ENCODE measurements at regions not wholly inside any gene's neighbourhood (a gene's known extent, or its start where the extent isn't known, plus 50 kb on each side); places are given as distances from the start of the nearest gene placed in this dataset.

DNA sequence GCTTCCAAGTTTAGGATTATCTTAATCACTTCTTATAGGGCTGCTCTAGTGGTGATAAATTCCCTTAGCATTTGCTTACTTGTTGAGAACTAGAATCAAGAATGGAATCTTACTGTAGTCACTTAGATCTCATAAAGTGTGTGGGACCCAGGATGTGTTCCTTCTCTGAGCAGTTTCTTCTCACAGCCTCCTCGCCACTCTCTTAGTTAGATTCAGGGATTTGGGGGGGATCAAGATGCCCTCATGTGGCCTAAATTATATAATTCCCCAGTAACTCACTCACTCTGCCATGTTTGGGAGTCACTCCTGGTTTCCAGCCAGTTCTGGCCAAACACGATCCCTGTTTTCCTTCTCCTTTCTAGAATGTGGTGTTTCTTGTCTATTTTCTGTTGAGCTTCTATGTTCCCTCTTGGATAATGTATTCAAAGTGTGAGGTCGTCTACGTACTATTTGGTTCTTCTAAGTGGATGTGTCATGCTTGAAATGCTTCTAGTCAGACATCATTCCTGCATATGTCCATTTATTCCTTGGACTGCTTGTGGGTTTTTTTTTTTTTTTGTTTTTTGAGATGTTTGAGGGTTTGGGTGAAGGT is 414.9 kb upstream of the SYT4 start:
- no peak overlapping the region for H3K27ac Mint-ChIP-seq (ENCODE audit: low read depth, unreplicated experiment)
- no peaks in the 10 kb centered on the region for H3K36me3 Mint-ChIP-seq (ENCODE audit: insufficient read depth, unreplicated experiment)
- TF ChIP-seq, protein P1, sequence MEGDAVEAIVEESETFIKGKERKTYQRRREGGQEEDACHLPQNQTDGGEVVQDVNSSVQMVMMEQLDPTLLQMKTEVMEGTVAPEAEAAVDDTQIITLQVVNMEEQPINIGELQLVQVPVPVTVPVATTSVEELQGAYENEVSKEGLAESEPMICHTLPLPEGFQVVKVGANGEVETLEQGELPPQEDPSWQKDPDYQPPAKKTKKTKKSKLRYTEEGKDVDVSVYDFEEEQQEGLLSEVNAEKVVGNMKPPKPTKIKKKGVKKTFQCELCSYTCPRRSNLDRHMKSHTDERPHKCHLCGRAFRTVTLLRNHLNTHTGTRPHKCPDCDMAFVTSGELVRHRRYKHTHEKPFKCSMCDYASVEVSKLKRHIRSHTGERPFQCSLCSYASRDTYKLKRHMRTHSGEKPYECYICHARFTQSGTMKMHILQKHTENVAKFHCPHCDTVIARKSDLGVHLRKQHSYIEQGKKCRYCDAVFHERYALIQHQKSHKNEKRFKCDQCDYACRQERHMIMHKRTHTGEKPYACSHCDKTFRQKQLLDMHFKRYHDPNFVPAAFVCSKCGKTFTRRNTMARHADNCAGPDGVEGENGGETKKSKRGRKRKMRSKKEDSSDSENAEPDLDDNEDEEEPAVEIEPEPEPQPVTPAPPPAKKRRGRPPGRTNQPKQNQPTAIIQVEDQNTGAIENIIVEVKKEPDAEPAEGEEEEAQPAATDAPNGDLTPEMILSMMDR (IDR thresholded peaks at IDR 0.05; ENCODE audit: unreplicated experiment) = no peak
- ChIA-PET CTCF (interaction anchor here (0.6 to 0.7 kb wide), 2 partner anchors 10 to 1063 kb away, joined by 3 read pairs; no protein-coding TSS in a partner anchor), POLR2A (no interaction called here)
- BruUV-seq (replicated peaks) = no TSS peak
- H3K4me3 Mint-ChIP-seq (ENCODE audit: unreplicated experiment) = no peak overlapping the region
- intact Hi-C loops (cut with micrococcal nuclease) = no loop called here
- H3K9me3 Mint-ChIP-seq (ENCODE audit: unreplicated experiment) = no peaks in the 10 kb centered on the region
- H3K4me1 Mint-ChIP-seq (ENCODE audit: insufficient read depth, unreplicated experiment) = no peaks in the 10 kb centered on the region
- H3K27me3 Mint-ChIP-seq (ENCODE audit: insufficient read depth, unreplicated experiment) = no peaks in the 10 kb centered on the region
- DNase-seq (ENCODE audit: unreplicated experiment) = no peak

DNA sequence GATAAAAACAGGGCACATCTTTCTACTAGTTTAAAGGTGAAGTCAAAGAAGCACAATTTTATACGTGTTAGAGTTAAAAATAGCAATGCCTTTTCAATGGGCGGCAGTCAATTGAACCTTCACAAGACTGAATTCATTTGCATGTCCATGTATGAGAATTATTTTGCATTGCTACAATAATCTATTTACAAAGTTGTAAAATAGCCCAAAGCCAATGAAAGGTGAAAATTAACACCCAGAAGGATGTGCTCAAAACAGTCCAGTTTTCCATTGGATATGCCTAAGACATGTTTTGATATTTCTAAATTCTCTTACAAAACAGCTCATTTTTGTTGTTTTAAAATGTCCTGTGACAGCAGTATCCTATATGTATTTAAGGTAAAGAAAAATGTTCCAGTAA is 425.1 kb upstream of the SYT4 start:
- no peaks in the 10 kb centered on the region for H3K4me1 Mint-ChIP-seq (ENCODE audit: insufficient read depth, unreplicated experiment)
- no peak overlapping the region for H3K4me3 Mint-ChIP-seq (ENCODE audit: unreplicated experiment)
- TF ChIP-seq, protein P1 (IDR thresholded peaks at IDR 0.05; ENCODE audit: unreplicated experiment) = no peak
- H3K27me3 Mint-ChIP-seq (ENCODE audit: insufficient read depth, unreplicated experiment) = peaks cover 12% of the 10 kb centered on the region
- intact Hi-C loops (cut with micrococcal nuclease) = no loop called here
- no peak overlapping the region for H3K27ac Mint-ChIP-seq (ENCODE audit: low read depth, unreplicated experiment)
- no peaks in the 10 kb centered on the region for H3K36me3 Mint-ChIP-seq (ENCODE audit: insufficient read depth, unreplicated experiment)
- POLR2A ChIA-PET = no interaction called here
- no TSS peak for BruUV-seq (replicated peaks)
- DNase-seq (ENCODE audit: unreplicated experiment) = no peak
- CTCF ChIA-PET = interaction anchor here (0.6 kb wide), 1 partner anchor 473 kb away, joined by 3 read pairs; no protein-coding TSS in a partner anchor
- H3K9me3 Mint-ChIP-seq (ENCODE audit: unreplicated experiment) = no peaks in the 10 kb centered on the region

DNA sequence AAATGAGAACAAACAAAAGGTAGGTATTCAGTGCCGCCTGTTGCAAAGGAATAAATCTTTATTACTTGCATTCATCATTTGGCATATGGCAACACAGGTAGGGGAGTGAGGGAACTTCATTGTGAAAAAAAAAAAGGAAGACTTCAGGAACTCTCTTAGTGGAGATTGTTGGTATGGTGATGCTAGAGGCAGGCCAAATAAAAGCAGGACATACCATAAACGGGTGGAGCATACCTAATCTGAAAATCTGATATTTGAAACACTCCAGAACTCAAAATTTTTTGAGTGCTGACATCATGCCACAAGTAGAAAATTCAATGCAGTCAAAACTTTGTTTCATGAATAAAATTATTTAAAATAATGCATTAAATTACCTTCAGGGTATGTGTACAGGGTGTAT is 425.8 kb upstream of the SYT4 start:
- intact Hi-C loops (cut with micrococcal nuclease) = no loop called here
- ChIA-PET POLR2A (no interaction called here), CTCF (no interaction called here)
- BruUV-seq (replicated peaks) = no TSS peak
- peaks cover 12% of the 10 kb centered on the region for H3K27me3 Mint-ChIP-seq (ENCODE audit: insufficient read depth, unreplicated experiment)
- TF ChIP-seq, protein P1 (IDR thresholded peaks at IDR 0.05; ENCODE audit: unreplicated experiment) = no peak
- H3K4me3 Mint-ChIP-seq (ENCODE audit: unreplicated experiment) = no peak overlapping the region
- DNase-seq (ENCODE audit: unreplicated experiment) = no peak
- H3K27ac Mint-ChIP-seq (ENCODE audit: low read depth, unreplicated experiment) = no peak overlapping the region
- no peaks in the 10 kb centered on the region for H3K9me3 Mint-ChIP-seq (ENCODE audit: unreplicated experiment)
- H3K4me1 Mint-ChIP-seq (ENCODE audit: insufficient read depth, unreplicated experiment) = no peaks in the 10 kb centered on the region
- H3K36me3 Mint-ChIP-seq (ENCODE audit: insufficient read depth, unreplicated experiment) = no peaks in the 10 kb centered on the region

DNA sequence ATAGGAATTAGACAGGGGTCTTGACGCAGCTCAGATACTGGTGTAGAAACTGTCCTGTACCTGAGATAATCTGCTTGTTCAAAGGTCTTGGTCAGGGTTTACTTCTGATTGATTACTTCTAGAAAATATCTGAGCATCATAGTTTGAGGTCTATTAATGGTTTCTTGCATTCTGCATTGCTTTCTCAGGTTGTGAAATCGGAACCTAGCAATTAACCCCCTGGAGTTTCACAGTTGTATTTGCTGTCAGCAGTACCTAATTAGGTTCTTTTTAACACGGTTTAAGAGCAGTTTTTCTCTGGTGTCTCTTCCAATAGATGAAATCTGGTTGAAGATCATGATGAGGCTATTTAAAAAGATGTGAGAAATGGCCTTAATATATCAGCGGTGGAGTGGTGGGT is 428.6 kb upstream of the SYT4 start:
- H3K36me3 Mint-ChIP-seq (ENCODE audit: insufficient read depth, unreplicated experiment) = no peaks in the 10 kb centered on the region
- TF ChIP-seq, protein P1 (IDR thresholded peaks at IDR 0.05; ENCODE audit: unreplicated experiment) = no peak

More for the DNA sequence above, 428.6 kb upstream of the SYT4 start:
- DNase-seq (ENCODE audit: unreplicated experiment) = no peak
- intact Hi-C loops (cut with micrococcal nuclease) = no loop called here
- BruUV-seq (replicated peaks) = no TSS peak
- Mint-ChIP-seq H3K27ac (ENCODE audit: low read depth, unreplicated experiment) (no peak overlapping the region), H3K4me3 (ENCODE audit: unreplicated experiment) (no peak overlapping the region), H3K27me3 (ENCODE audit: insufficient read depth, unreplicated experiment) (peaks cover 7% of the 10 kb centered on the region), H3K9me3 (ENCODE audit: unreplicated experiment) (no peaks in the 10 kb centered on the region), H3K4me1 (ENCODE audit: insufficient read depth, unreplicated experiment) (no peaks in the 10 kb centered on the region)
- ChIA-PET POLR2A (no interaction called here), CTCF (no interaction called here)
